Liver (tissue), 8 donors: ENCODE measurements at regions not wholly inside any gene's neighbourhood (a gene's known extent, or its start where the extent isn't known, plus 50 kb on each side); places are given as distances from the start of the nearest gene placed in this dataset.

Experiments
- DNase-seq: peaks from one replicate; pipeline ENCODE4 v3.0.0-alpha.2; 2017; ENCODE audit warnings: low spot score
- H3K27ac ChIP-seq, 2 donors: one replicate each; pipeline ENCODE4 v1.7.0; 2013; ENCODE audit warnings: inconsistent platforms in 2 of 2, low read length in 2 of 2, control low read depth in 1 of 2, low read depth in 1 of 2, mild to moderate bottlenecking in 1 of 2
- H3K27me3 ChIP-seq, 4 donors: one replicate each; pipeline versions ENCODE4 v1.6.1 to v1.7.0; 2013; ENCODE audit warnings: low read length in 3 of 4, inconsistent platforms in 1 of 4, mild to moderate bottlenecking in 1 of 4, moderate library complexity in 1 of 4; ENCODE audit not compliant: control insufficient read depth in 4 of 4, insufficient read depth in 4 of 4
- H3K36me3 ChIP-seq, 4 donors: one replicate each; pipeline versions ENCODE4 v1.6.1 to v1.7.0; 2013; ENCODE audit warnings: low read length in 3 of 4, mild to moderate bottlenecking in 3 of 4, low read depth in 1 of 4, moderate library complexity in 1 of 4; ENCODE audit not compliant: control insufficient read depth in 4 of 4, insufficient read depth in 3 of 4
- H3K4me1 ChIP-seq, 4 donors: one replicate each; pipeline versions ENCODE4 v1.6.1 to v1.7.0; 2013; ENCODE audit warnings: low read length in 3 of 4, mild to moderate bottlenecking in 3 of 4, moderate library complexity in 1 of 4; ENCODE audit not compliant: control insufficient read depth in 4 of 4, insufficient read depth in 4 of 4
- H3K4me3 ChIP-seq, 3 donors: one replicate each; pipeline versions ENCODE4 v1.6.1 to v1.7.0; 2013; ENCODE audit warnings: low read length in 3 of 3, control low read depth in 1 of 3, low read depth in 1 of 3, mild to moderate bottlenecking in 1 of 3
- H3K9ac ChIP-seq, 2 donors: one replicate each; pipeline ENCODE4 v1.7.0; 2013; ENCODE audit warnings: low read length in 2 of 2, mild to moderate bottlenecking in 2 of 2, moderate library complexity in 2 of 2, control low read depth in 1 of 2, low read depth in 1 of 2
- H3K9me3 ChIP-seq, 4 donors: one replicate each; pipeline versions ENCODE4 v1.6.1 to v1.7.0; 2013; ENCODE audit warnings: low read length in 3 of 4; ENCODE audit not compliant: control insufficient read depth in 4 of 4
- ATF3 ChIP-seq: IDR thresholded peaks from 2 replicates; pipeline ENCODE4 v1.6.1; 2016; ENCODE audit warnings: antibody characterized with exemption
- EGR1 ChIP-seq, 2 donors: IDR thresholded peaks; 2 replicates each; pipeline ENCODE4 v1.6.1; 2016 to 2018; ENCODE audit warnings: antibody characterized with exemption in 2 of 2, low read depth in 2 of 2
- FOXA1 ChIP-seq: IDR thresholded peaks from 2 replicates; pipeline ENCODE4 v1.6.1; 2016; ENCODE audit warnings: antibody characterized with exemption
- GABPA ChIP-seq, 2 donors: IDR thresholded peaks in 1 of 2; conservative IDR thresholded peaks in 1 of 2; 2 replicates each; pipeline ENCODE4 v1.6.1; 2016; ENCODE audit warnings: antibody characterized with exemption in 2 of 2, mild to moderate bottlenecking in 1 of 2, moderate library complexity in 1 of 2
- HNF4A ChIP-seq, 2 donors: conservative IDR thresholded peaks; 2 replicates each; pipeline ENCODE4 v1.6.1; 2016; ENCODE audit warnings: antibody characterized with exemption in 2 of 2, mild to moderate bottlenecking in 2 of 2
- HNF4G ChIP-seq: IDR thresholded peaks from 2 replicates; pipeline ENCODE4 v1.6.1; 2016; ENCODE audit warnings: antibody characterized with exemption
- JUND ChIP-seq, 2 donors: IDR thresholded peaks; 2 replicates each; pipeline ENCODE4 v1.6.1; 2016; ENCODE audit warnings: antibody characterized with exemption in 2 of 2
- MAX ChIP-seq: IDR thresholded peaks from 2 replicates; pipeline ENCODE4 v1.6.1; 2016; ENCODE audit warnings: antibody characterized with exemption
- NR2F2 ChIP-seq: IDR thresholded peaks from 2 replicates; pipeline ENCODE4 v1.6.1; 2016; ENCODE audit warnings: antibody characterized with exemption
- RAD21 ChIP-seq, 2 donors: IDR thresholded peaks; 2 replicates each; pipeline ENCODE4 v1.6.1; 2016; ENCODE audit warnings: antibody characterized with exemption in 2 of 2, mild to moderate bottlenecking in 2 of 2
- REST ChIP-seq: IDR thresholded peaks from 2 replicates; pipeline ENCODE4 v1.6.1; 2016; ENCODE audit warnings: antibody characterized with exemption, mild to moderate bottlenecking
- RXRA ChIP-seq, 2 donors: IDR thresholded peaks; 2 replicates each; pipeline ENCODE4 v1.6.1; 2017 to 2018; ENCODE audit warnings: antibody characterized with exemption in 2 of 2, mild to moderate bottlenecking in 1 of 2
- SP1 ChIP-seq: IDR thresholded peaks from 2 replicates; pipeline ENCODE4 v1.6.1; 2018; ENCODE audit warnings: antibody characterized with exemption, mild to moderate bottlenecking
- TAF1 ChIP-seq: conservative IDR thresholded peaks from 2 replicates; pipeline ENCODE4 v1.6.1; 2016; ENCODE audit warnings: antibody characterized with exemption, mild to moderate bottlenecking
- YY1 ChIP-seq: IDR thresholded peaks from 2 replicates; pipeline ENCODE4 v1.6.1; 2016; ENCODE audit warnings: antibody characterized with exemption, mild to moderate bottlenecking
- WGBS: extraction: QIAGEN DNeasy Blood & Tissue Kit; methylation state at CpG from one replicate; pipeline ENCODE4 v1.1.7; 2013; 5-methylcytosine and 5-hydroxymethylcytosine counted together
- TF ChIP-seq, protein P1 (sequence below): fragments of 150-350 bp; IDR thresholded peaks from 2 replicates; pipeline ENCODE4 v1.5.1; 2017; ENCODE audit warnings: improper control_type of control experiment, low read depth, low read length; ENCODE audit not compliant: missing input control
- donor health status: healthy.
- donor health status: healthy.
- donor health status: healthy.
- donor health status: healthy.
- donor health status: healthy.

GRCh38 chr5:74056107-74056788 is 430.3 kb downstream of the ARHGEF28 start:
- no peak for TF ChIP-seq RAD21 (IDR thresholded peaks at IDR 0.05)
- TF ChIP-seq, protein P1, sequence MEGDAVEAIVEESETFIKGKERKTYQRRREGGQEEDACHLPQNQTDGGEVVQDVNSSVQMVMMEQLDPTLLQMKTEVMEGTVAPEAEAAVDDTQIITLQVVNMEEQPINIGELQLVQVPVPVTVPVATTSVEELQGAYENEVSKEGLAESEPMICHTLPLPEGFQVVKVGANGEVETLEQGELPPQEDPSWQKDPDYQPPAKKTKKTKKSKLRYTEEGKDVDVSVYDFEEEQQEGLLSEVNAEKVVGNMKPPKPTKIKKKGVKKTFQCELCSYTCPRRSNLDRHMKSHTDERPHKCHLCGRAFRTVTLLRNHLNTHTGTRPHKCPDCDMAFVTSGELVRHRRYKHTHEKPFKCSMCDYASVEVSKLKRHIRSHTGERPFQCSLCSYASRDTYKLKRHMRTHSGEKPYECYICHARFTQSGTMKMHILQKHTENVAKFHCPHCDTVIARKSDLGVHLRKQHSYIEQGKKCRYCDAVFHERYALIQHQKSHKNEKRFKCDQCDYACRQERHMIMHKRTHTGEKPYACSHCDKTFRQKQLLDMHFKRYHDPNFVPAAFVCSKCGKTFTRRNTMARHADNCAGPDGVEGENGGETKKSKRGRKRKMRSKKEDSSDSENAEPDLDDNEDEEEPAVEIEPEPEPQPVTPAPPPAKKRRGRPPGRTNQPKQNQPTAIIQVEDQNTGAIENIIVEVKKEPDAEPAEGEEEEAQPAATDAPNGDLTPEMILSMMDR = no peak
- TF ChIP-seq YY1 = no peak
- no peak for TF ChIP-seq HNF4A (conservative IDR thresholded peaks at IDR 0.05)
- TF ChIP-seq GABPA (IDR thresholded peaks at IDR 0.05 in 1 of 2, conservative IDR thresholded peaks at IDR 0.05 in 1 of 2) = no peak
- no peak for TF ChIP-seq SP1
- no peaks in the 10 kb centered on the region for H3K36me3 ChIP-seq
- no peaks in the 10 kb centered on the region for H3K27me3 ChIP-seq
- H3K4me1 ChIP-seq = no peaks in the 10 kb centered on the region
- DNase-seq = no peak
- no peaks in the 10 kb centered on the region for H3K9me3 ChIP-seq
- H3K9ac ChIP-seq = no peak overlapping the region
- WGBS = 78% methylated on average over 7 of the region's 7 CpGs
- H3K27ac ChIP-seq = no peak overlapping the region
- H3K4me3 ChIP-seq = no peak overlapping the region

DNA sequence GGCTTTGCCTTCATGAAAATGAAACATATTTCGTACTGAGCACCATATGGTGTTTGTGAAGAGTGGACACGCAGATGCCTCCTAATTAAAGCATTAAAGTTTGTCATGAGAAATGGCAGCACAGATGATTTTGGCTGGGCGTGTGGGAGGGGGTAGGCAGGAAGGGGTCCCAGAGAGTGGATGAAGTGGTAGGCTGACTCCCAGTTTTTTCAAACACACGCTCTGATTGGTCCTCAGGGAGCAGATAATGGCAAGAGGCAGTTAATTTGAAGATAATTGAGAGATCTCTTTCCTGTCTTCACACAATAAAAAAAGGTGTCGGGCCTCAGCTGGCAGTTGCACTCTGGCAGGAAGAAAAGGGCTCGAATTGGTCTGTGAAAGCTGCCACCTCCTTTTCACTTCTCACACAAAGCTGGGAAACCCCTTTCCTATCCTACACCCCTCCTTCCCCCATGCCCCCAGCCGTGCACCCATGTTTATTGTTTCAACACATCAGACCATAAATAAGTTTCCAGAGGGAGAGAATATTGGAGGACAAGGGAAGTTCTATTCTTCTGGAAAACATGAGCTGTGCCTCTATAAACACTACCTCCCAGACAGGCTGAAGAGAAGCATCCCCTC is 429.6 kb downstream of the ARHGEF28 start:
- Histone ChIP-seq H3K36me3 (no peaks in the 10 kb centered on the region), H3K9me3 (no peaks in the 10 kb centered on the region), H3K4me3 (no peak overlapping the region), H3K9ac (no peak overlapping the region), H3K4me1 (no peaks in the 10 kb centered on the region), H3K27me3 (no peaks in the 10 kb centered on the region), H3K27ac (no peak overlapping the region)
- no peak for DNase-seq
- WGBS = 81% methylated on average over 7 of the region's 7 CpGs
- no peak for TF ChIP-seq EGR1 (IDR thresholded peaks at IDR 0.05; ENCODE audit: low read depth in 2 of 2)

- no peaks in the 10 kb centered on the region for H3K36me3 ChIP-seq
- no peaks in the 10 kb centered on the region for H3K9me3 ChIP-seq
- no peak overlapping the region for H3K4me3 ChIP-seq
- DNase-seq = no peak
- no peaks in the 10 kb centered on the region for H3K27me3 ChIP-seq
- no peak overlapping the region for H3K9ac ChIP-seq
- WGBS = 81% methylated on average over 5 of the region's 5 CpGs
- no peaks in the 10 kb centered on the region for H3K4me1 ChIP-seq
- H3K27ac ChIP-seq = no peak overlapping the region
- TF ChIP-seq TAF1 (no peak), RXRA (IDR thresholded peaks at IDR 0.05) (no peak), MAX (no peak), ATF3 (no peak), NR2F2 (no peak), FOXA1 (no peak), JUND (IDR thresholded peaks at IDR 0.05) (no peak), RAD21 (IDR thresholded peaks at IDR 0.05) (no peak), HNF4G (no peak), EGR1 (IDR thresholded peaks at IDR 0.05; ENCODE audit: low read depth in 2 of 2) (no peak), GABPA (IDR thresholded peaks at IDR 0.05 in 1 of 2, conservative IDR thresholded peaks at IDR 0.05 in 1 of 2) (no peak), REST (no peak), HNF4A (conservative IDR thresholded peaks at IDR 0.05) (no peak)
- TF ChIP-seq, protein P1 = no peak
Observed at GRCh38 chr5:74054641-74055421, 428.8 kb downstream of the ARHGEF28 start.
